NB4 (cell line): ENCODE measurements at regions not wholly inside any gene's neighbourhood (a gene's known extent, or its start where the extent isn't known, plus 50 kb on each side); places are given as distances from the start of the nearest gene placed in this dataset.
"Not testable (repeated sequence)": the region's sequence is repeated elsewhere in the genome, so short reads cannot be mapped to it uniquely, and the experiment has no call there.

Source experiments
- MYC ChIP-seq: IDR thresholded peaks from 2 replicates; pipeline ENCODE4 v1.6.1; 2011; ENCODE audit warnings: low read depth, low read length
- POLR2A ChIP-seq: IDR thresholded peaks from 2 replicates; pipeline ENCODE4 v1.6.1; 2011; ENCODE audit warnings: mild to moderate bottlenecking; ENCODE audit not compliant: insufficient read length; ENCODE audit errors: extremely low read depth
- TF ChIP-seq, protein P1 (sequence below): IDR thresholded peaks from one replicate; pipeline ENCODE4 v1.5.1; 2012; ENCODE audit warnings: low read depth, low read length
- TF ChIP-seq, protein P2 (sequence below): IDR thresholded peaks from 2 replicates; pipeline ENCODE4 v1.6.1; 2011; ENCODE audit warnings: low read depth, low read length

DNA sequence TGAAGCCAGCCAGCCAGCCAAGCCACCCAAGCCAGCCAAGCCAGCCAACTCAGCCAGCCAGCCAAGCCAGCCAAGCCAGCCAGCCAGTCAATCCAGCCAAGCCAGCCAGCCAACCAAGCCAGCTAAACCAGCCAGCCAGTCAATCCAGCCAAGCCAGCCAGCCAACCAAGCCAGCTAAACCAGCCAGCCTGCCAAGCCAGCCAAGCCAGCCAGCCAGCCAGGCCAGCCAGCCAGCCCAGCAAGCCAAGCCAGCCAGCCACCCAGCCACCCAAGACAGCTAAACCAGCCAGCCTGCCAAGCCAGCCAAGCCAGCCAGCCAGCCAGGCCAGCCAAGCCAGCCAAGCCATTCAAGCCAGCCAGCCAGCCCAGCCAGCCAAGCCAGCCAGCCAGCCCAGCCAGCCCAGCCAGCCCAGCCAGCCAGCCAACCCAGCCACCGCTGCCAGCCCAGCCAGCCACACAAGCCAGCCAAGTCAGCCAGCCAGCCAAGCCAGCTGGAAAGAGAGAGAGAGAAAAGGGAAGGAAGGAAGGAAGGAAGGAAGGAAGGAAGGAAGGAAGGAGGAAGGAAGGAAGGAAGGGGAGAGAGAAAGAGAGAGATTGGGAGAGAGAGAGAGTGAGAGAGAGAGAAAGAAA is 1606.8 kb downstream of the RPIA start:
- not testable (repeated sequence) for TF ChIP-seq POLR2A, MYC
- TF ChIP-seq, protein P1, sequence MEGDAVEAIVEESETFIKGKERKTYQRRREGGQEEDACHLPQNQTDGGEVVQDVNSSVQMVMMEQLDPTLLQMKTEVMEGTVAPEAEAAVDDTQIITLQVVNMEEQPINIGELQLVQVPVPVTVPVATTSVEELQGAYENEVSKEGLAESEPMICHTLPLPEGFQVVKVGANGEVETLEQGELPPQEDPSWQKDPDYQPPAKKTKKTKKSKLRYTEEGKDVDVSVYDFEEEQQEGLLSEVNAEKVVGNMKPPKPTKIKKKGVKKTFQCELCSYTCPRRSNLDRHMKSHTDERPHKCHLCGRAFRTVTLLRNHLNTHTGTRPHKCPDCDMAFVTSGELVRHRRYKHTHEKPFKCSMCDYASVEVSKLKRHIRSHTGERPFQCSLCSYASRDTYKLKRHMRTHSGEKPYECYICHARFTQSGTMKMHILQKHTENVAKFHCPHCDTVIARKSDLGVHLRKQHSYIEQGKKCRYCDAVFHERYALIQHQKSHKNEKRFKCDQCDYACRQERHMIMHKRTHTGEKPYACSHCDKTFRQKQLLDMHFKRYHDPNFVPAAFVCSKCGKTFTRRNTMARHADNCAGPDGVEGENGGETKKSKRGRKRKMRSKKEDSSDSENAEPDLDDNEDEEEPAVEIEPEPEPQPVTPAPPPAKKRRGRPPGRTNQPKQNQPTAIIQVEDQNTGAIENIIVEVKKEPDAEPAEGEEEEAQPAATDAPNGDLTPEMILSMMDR, result not testable (repeated sequence)
- TF ChIP-seq, protein P2, sequence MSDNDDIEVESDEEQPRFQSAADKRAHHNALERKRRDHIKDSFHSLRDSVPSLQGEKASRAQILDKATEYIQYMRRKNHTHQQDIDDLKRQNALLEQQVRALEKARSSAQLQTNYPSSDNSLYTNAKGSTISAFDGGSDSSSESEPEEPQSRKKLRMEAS, result not testable (repeated sequence)
